Ishikawa (cell line): ENCODE measurements at regions not wholly inside any gene's neighbourhood (a gene's known extent, or its start where the extent isn't known, plus 50 kb on each side); places are given as distances from the start of the nearest gene placed in this dataset.

Source experiments
- CEBPB ChIP-seq: IDR thresholded peaks from 2 replicates; pipeline ENCODE4 v1.6.1; 2012
- EP300 ChIP-seq: IDR thresholded peaks from 2 replicates; pipeline ENCODE4 v1.6.1; 2012; ENCODE audit warnings: borderline replicate concordance
- FOXM1 ChIP-seq: IDR thresholded peaks from 2 replicates; pipeline ENCODE4 v1.6.1; 2012; ENCODE audit warnings: low read depth, borderline replicate concordance
- MAX ChIP-seq: IDR thresholded peaks from 2 replicates; pipeline ENCODE4 v1.6.1; 2012
- NFIC ChIP-seq: IDR thresholded peaks from 2 replicates; pipeline ENCODE4 v1.6.1; 2012
- REST ChIP-seq: IDR thresholded peaks from 2 replicates; pipeline ENCODE4 v1.6.1; 2012; ENCODE audit warnings: low read depth, mild to moderate bottlenecking
- TAF1 ChIP-seq: IDR thresholded peaks from 2 replicates; pipeline ENCODE4 v1.6.1; 2012; ENCODE audit warnings: low read depth, mild to moderate bottlenecking
- YY1 ChIP-seq: IDR thresholded peaks from 2 replicates; pipeline ENCODE4 v1.6.1; 2012; ENCODE audit warnings: low read depth

- TF ChIP-seq MAX (no peak), YY1 (no peak), CEBPB (no peak), NFIC (no peak), REST (no peak), TAF1 (no peak), FOXM1 (no peak), EP300 (no peak)
These were observed 261.1 kb downstream of the EN1 start for GRCh38 chr2:118586312-118586711.
